ENCODE measurements at regions not wholly inside any gene's neighbourhood (a gene's known extent, or its start where the extent isn't known, plus 50 kb on each side); places are given as distances from the start of the nearest gene placed in this dataset.
"Not testable (repeated sequence)": the region's sequence is repeated elsewhere in the genome, so short reads cannot be mapped to it uniquely, and the experiment has no call there.

DNA sequence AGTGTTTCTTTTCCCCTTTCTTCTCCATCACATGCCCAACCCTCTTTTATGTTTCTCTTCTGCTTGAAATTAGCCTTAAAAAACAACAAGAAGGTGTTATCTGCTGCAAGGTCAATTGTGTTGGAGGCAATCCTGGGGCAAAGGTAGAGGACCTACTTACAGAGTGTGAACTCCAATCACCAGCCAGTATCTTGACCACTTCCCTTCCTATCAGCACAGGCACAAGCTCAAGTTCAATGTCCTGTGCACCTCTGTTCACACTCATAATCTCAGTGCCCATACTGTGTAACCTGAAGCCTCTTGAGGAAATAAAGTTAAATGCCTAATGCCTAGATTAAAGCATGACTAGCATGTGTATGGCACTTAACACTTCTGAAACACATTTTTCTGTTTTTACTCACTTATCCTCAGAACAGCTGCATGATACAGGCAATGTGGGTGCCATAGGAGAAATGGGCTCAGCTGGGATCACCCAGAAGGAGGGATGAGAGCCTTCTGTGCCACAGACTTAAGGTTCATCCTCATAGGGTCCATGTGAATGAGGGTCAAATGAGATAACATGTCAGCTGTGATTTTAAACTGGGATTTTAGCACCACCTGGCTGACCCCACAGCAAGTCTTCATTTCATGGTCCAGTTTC lies 701.5 kb downstream of the BCL11A start:
- DNase-seq, result no peak

DNA sequence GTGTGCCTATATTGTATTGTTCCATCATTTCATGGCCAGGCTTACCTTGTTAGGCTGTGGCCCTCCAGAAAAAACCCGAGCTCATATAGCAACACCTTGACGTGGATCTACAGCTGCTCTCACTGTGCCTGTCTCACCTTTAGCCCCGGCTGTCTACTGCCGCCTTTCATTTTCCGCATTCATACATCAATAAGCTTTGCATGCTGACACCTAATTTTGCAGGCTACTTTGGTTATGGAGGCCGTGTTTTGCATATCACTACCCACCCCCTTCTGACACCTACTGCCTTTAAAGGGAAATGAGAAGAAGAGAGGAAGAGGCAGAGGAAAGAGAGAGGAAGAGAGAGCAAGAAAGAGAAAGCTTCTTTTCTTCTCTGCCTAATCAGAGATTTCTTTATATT lies 702.9 kb downstream of the BCL11A start:
- no peak for DNase-seq

DNA sequence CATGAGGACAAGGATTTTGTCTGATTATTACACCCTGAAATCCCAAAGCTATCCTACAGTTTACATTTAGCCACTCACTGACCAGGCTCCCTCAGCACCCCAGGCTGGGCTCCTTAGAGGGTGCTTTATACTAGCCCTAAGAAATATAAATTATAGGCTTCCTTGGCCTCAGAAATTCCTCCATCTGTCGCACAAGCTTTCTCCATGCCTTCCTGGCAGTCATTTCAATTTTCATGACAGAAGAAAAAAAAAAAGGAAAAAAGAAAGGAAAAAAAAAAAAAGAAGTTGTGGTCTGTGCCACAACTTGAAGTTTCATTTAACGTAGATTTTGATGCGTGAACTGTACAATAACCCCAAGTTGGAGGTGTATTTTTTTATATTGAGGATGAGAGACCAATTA lies 719.5 kb downstream of the BCL11A start:
- no peak for DNase-seq

DNA sequence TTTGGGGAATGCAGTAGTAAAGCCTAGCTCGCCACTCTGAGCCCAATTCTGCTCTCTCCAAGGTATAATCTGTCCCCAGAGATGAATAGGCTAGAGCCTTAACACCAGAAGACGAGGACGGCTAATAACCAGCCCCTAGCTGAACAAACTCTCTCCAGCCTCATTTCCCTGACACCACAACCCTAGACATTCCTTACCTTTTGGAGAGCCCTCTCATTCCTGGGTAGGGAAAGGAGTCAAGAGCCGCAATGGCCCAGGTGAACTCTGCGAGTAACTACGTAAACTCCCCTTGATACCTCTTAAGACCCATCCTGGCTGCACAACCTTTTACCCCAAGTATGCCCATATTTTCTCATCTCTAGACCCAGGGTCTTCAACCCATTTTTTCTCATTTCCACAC lies 722.9 kb downstream of the BCL11A start:
- no peak for DNase-seq

DNA sequence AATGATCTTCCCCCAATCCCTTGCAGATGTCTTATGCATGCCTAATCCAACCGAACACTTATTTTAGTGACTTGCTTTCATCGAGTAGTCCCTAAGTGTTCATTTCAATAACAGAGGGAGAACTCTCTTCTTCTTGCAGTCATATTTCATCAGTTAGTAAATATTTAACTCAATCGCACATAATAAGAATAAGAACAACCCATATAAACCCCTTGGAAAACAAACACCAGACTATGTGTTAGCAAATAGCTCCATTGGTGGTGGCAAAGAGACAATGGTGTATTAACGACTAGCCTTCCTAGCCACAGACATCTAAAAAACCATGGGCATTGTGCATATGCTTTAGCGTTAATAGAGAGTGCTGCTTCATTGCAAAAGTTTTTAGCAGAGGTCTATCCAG lies 725.8 kb downstream of the BCL11A start:
- no peak for DNase-seq

DNA sequence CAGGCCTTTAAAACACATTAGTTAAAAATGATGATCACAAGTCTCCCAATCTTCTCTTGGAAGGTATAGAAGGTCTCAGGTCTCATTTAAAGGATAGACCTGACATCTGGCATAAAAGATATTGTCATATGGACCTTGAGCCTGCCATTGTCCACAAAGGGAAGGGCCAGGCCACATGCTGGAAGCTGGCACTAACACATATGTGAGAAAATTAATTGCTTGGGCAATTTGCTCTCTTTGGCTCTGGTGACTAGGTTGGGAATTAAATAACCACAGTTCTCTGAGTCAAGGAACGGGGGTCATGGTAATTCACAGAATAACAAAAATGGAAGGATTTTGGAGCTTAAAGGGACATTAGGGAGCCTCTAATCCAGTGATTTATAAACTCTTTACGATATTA lies 727.3 kb downstream of the BCL11A start:
- no peak for DNase-seq

DNA sequence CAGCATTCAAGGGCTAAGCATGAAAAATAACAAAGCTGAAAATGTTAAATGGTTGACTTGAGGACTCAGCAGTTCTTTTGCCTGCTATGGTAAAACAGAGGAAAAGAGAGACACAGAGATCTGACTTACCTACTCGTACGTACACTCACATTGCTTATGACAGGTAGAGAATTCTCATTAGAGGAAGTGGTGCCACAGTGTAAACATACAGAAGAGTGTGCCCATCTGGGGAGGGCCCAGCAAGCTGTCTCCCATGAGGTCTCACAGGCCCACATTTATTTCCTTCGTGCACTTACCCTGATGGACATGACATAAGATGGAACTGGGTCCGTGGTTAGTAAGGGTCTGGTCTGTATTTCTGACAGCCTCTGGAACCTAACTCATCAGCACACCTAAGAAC lies 729.1 kb downstream of the BCL11A start:
- DNase-seq, result no peak

DNA sequence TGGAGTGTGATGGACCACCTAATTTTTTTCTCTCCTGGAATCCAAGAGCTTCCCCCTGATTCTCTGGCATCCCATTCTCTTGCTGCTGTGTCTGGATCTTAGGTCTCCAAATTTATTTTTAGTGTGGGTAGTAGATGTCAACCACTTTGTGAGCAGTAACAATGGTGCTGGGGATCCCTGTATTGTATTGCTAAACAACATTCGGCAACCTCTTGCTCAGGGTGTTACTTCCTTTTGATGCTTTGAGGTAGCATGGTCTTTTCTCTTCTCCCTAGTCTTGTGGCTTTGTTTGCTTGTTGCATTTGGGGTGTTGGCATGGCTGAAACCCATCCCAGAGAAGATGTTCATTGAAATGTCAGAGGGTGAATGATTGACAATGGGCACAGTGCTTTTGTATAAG lies 737.4 kb downstream of the BCL11A start:
- DNase-seq, result no peak

DNA sequence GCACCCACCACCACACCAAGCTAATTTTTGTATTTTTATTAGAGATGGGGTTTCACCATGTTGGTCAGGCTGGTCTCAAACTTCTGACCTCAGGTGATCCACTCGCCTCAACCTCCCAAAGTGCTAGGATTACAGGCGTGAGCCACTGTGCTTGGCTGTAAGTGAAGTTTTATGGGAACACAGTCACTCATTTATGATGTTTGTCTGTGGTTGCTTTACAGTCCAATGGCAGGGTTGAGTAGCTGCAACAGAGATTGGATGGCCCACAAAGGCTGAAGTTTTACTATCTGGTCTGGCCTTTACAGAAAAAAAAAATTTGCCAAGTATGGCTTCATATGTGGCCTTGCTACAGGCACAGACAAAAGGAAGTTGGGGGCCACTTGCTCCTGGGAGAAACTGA lies 743.2 kb downstream of the BCL11A start:
- not testable (repeated sequence) for DNase-seq

DNA sequence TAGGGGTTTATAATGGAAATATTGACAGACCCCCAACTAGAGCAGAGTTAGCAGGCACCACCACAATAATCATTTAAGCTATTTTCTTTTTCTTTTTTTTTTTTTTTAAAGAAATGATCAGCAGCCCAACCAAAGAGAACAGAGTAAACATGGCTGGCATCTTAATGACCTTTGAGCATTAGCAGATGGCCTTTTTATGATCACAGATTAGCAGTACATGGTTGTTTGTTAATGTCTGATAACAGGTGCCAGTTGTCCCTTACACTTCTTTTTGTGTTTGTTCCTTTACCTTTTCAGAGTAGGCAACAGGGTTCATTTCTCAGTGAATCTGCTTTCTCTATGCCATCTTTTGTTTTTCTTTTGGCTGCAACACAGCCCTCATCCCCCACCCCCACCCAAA lies 747.0 kb downstream of the BCL11A start:
- no peak for DNase-seq

DNA sequence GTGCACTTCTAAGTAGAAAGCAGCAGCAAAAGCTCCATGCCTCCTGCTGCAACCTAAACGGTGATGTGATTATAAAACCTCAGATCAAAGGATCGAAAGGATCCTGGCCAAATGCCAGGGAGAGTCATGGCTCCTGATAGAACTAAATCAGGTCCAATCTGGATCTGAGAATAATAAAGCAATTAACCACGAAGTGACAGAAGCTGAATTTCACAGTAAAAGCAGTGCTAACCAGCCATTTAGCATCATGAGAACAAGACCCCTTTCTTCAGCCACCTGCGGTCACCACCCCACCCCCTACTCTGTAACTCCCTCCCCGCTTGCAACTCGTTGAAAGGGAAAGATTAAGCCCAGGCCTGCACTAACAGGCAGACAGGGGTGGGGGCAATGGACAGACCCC lies 748.7 kb downstream of the BCL11A start:
- DNase-seq, result no peak

DNA sequence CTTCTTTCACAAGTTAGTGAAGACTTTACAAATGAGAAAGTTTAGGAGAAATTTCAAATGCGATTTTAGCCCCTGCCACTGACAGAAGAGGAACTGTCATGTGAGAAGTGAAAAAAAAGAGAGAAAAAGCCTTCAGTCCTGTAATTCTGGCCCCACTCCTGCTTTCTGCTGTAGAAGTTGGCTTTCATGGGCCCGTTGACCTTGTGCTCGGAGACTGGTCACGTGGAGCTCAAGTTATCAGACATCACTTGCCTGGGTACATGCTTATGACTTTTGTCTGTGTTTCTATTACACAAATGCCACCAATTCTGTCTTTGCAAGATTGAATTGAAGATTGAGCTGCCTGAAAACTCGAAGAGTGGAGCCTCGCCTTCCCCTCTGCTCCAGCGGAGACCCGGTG lies 749.9 kb downstream of the BCL11A start:
- no peak for DNase-seq

DNA sequence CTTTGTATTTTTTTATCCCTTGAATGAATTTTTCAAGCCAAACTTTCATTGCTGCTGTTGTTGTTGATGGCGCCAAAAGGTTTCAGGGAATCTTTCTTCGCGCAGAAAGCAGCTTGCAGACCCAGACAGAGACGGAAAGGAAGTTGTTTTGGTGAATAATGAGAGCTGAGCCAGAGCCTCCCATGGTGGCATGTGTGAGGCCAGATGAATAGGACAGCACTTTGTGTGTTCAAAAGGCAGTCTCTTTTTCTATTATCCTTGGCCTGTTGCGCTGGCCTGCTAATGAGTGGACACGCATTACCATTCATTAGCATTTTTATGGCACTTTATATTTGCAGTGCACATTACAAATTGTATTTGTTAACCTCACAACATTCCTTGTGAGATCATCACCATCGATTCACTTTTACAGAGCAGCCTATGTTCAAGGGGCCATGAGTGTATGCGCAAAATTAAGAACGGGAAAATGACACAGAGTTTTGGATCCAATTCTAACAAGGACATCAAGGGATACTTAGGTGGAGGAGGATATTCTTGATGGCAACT lies 754.7 kb downstream of the BCL11A start:
- DNase-seq, result no peak

DNA sequence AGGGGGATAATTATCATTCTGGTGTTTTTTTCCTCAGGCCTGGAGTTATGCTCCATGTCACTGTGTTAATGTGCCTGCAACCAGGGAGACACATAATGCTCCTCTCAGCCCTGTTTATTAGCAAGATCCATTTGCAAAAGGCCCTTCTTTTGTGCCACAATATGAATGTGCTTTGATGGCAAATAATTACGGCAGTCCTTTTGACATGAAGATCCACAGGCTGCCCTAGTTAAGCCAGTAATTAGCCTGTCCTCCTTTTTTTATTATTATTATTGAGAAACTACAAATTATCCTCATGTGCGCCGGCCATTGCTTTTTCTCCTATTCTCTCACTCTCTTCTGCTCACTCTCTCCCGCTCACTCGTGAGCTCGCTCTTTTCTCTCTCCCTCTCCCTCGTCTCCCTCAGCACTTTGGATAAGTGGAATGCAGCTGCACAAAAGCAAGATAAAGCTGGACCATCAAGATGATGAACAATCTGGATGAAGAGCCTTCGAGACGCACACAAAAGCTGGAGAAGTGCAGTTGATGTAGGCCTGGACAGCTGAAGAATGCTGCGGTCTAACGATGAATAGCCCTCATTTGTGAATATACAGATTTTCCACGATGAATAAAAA lies 762.3 kb downstream of the BCL11A start:
- no peak for DNase-seq

DNA sequence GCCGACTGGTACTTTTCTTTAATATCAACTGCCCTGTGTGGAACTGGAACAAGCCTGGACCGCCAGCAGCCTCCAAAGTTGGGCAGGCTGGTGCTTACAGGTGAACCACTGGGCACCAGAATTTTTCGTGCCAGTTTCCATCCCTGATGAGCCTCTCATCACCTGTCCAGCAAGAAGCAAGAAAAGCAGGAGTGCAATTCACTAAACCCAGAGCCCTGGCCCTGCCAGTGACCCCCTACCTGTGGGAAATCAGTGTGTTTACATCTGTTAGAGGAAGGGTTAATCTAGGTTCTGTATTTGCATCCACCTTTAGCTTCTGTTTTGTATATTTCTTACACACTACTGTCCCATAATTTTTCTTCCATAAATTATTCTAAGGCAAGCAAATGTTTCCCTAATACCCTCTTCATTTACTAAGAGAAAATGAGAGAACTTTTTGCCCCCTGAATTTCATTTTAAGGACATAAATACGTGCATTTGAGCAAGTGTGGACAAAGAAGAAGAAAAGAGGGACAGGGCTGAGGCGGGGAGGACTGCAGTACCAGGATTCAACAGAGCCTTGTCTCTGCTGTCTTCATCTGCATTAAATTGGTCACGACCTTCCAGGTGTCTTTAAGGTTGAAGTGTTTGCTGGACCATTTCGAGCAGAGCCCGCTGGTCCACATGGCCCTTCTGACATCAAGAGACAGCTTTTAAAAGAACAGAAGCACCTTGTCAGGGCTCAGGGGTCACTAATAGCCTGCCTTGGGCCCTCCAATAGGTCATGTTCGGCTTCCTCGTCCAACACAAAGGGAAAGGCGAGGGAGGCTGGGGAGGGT lies 763.1 kb downstream of the BCL11A start:
- no peak for DNase-seq

DNA sequence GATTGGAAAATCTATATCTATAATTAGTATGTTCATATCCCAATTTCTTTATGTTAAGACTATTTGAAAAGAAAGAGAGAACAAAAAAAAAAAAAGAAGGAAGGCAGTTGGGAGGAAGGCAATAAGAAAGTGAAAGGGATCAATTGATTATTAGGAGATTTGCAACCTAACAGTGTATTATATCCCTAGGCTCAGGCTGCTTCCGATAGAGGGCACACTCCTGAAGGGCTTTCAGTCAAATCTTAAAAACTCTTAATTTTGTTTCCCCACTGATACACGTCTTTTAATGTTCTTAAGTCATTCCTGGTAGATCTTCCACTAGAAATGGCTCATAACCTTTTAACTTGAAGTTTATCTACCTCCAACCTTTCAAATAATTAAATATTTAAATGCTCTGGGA lies 763.9 kb downstream of the BCL11A start:
- no peak for DNase-seq

DNA sequence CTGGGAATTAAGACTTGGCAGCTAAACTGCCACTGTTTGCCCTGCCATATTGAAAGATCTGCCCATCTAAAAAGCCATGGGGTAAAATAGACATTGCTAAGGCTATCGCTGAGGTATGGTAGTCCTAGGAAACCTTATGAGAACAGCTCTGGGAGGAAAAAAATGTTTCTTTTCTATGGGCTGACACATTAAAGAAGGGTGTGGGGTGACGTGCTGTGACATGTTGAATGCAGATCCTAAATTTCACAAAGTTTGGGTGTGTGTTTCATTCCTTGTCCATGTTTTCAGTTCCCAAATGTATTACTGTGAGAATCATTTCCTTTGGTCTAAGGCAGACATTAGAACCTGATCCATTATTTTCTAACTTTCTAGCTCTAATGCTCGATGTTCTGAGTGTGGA lies 766.4 kb downstream of the BCL11A start:
- no peak for DNase-seq

DNA sequence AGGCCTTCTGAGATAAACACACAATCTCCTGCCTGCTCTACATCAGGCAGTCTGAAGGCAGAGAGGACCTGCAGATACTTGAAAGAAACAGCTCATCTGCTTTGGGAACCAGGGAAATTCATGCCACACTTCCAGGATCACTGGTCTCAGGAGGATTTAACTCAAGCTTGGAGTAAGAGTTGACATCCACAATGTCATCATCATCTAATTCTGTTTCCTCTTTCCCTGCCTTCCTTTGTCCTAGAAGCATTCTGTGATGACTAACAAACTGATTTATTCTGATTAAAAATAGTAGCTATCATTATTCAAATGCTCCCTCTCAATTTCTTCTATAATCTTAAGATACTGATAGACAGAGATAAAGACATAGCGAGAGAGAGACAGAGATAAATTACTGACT lies 766.8 kb downstream of the BCL11A start:
- DNase-seq, result no peak

DNA sequence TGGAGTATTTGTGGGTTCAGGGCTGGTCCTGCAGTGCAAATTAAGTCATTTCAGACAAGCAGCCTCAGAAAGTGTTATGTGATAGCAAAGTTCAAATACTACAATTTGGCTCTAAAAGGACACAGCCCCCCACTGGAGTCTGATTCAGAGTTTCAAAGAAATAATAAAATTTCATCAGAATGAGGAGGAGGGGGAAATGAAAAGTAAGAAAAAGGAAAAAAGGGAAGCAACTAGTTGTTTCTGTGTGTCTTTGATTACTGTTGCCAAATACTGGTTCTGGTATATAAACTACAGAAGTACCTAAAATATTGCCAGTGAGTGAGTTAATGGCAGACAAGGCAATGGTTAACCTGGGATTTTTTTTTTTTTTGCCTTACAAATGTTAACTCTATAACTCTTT lies 773.9 kb downstream of the BCL11A start:
- no peak for DNase-seq

DNA sequence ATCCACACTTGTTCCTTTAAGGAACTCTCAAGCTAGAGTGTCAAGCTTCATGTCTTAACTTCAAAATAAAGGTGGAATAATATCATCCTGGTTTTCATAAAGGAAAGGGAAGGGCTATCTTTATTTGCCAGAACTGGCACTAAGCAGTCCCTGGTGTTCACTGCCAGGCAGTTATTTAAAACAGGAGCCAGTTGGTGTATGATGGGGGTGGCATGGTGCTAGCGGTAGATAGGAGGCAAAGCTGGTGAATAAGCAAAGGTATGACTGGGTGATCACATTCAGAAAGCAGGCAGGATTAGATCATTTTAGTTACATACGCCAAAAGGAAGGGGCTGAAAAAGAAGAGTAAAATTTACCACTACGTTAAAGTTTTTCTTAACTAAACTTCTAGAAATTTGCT lies 776.3 kb downstream of the BCL11A start:
- DNase-seq, result no peak

DNA sequence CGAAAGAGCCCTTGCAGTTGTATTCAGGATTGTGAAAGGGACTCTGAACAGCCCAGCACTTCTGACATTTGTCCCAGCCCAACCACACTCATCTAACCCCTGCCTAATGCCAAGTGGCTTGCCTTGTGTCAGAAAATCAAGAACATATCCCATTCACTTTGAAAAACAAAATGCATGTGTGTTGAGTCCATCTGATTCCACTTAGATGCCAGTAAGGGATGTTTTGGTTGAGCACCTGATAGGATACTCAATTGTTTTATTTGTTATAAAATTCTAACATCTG lies 776.8 kb downstream of the BCL11A start:
- DNase-seq, result no peak

DNA sequence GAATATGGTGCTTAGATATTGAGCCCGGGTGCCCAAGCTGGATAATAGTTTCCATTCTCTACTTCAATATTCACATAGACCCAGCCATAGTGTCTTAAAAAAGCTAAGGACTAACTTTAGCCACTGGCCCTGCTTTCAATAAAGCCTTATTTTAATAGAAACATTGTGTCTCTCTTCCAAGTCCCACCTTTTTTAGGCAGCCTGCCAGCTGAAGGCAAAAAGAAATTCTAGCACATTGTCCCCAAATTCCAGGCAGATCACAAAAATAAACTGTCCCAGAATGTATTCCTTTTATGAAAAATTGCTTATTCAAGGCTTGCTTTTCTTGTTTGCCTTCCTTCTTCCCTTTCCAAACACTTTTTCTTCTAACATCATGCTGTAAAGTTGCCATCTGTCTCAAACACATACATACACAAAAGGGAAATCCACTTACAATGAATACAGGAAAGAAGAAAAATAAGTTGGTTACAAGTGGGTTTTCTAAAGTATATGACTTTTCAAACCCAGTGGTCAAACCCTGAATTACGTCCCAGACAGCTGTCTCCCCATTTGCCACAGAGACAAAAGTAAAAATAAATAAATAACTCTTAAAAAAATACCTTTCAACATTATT lies 778.5 kb downstream of the BCL11A start:
- DNase-seq, result no peak

DNA sequence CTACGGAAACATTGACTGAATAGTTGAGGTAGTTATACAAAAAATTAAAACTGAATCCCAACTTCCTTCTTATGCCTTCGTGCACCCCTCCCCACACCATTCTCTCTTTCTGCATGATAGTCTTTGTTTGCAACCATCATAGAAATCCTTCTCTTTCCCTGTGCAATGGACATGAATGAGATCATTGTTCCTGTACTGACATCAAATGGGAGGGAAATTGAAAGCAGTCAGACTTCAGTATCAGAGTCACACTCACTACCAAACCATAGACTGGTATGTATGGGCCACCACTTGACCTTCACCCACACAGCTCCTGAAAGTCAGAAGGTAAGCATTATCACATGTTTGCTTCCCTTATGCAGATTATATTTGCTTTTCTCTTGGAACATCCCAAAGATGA lies 782.8 kb downstream of the BCL11A start:
- DNase-seq, result no peak

DNA sequence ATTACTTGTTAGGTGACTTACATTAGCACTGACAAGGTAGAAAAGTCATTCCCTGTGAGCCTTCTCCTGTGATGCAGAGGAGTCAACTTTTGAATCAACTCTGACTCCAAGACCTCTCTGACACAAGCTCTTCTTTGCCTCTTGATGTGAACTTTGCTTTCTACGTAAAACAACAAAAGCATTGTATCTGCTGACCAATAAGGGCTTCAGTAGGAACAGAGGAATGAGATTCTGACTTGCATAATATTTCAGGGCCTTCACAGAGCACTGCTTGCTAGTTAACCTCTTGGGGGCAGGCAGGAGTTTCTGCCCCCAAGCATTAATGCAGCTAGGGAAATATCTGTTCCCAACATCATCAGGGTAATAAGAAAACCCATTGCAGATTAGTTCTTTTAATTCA lies 791.5 kb downstream of the BCL11A start:
- DNase-seq, result no peak
